Lung (tissue), 11 donors: ENCODE measurements at regions not wholly inside any gene's neighbourhood (a gene's known extent, or its start where the extent isn't known, plus 50 kb on each side); places are given as distances from the start of the nearest gene placed in this dataset.

Source experiments
- ATAC-seq: fragments of 200-7000 bp; cut with Tn5 transposase; one replicate; pipeline ENCODE4 v1.9.1; 2020; ENCODE audit warnings: moderate number of reproducible peaks; ENCODE audit not compliant: insufficient read depth, low FRiP score
- DNase-seq, 3 donors: peaks; one replicate each; pipeline ENCODE4 v3.0.0-alpha.2; 2013 to 2017
- H3K27ac ChIP-seq, 2 donors: one replicate each; pipeline ENCODE4 v1.5.1; 2013; ENCODE audit warnings: mild to moderate bottlenecking in 2 of 2, moderate library complexity in 2 of 2, control low read depth in 1 of 2, inconsistent platforms in 1 of 2, low read depth in 1 of 2, low read length in 1 of 2
- H3K27me3 ChIP-seq, 3 donors: one replicate each; pipeline ENCODE4 v1.5.1; 2013; ENCODE audit warnings: low read length in 2 of 3; ENCODE audit not compliant: control insufficient read depth in 3 of 3, insufficient read depth in 3 of 3
- H3K36me3 ChIP-seq, 4 donors: one replicate each; pipeline ENCODE4 v1.5.1; 2013; ENCODE audit warnings: low read length in 4 of 4, mild to moderate bottlenecking in 1 of 4, moderate library complexity in 1 of 4; ENCODE audit not compliant: control insufficient read depth in 4 of 4, insufficient read depth in 4 of 4
- H3K4me1 ChIP-seq, 5 donors: one replicate each; pipeline ENCODE4 v1.5.1; 2013; ENCODE audit warnings: low read length in 5 of 5, mild to moderate bottlenecking in 2 of 5, moderate library complexity in 1 of 5; ENCODE audit not compliant: control insufficient read depth in 5 of 5, insufficient read depth in 5 of 5
- H3K4me3 ChIP-seq: one replicate; pipeline ENCODE4 v1.5.1; 2013; ENCODE audit warnings: mild to moderate bottlenecking, control low read depth, moderate library complexity
- H3K9ac ChIP-seq, 2 donors: one replicate each; pipeline ENCODE4 v1.5.1; 2013; ENCODE audit warnings: low read length in 2 of 2, control low read depth in 1 of 2; ENCODE audit not compliant: insufficient read depth in 1 of 2
- H3K9me3 ChIP-seq, 4 donors: one replicate each; pipeline ENCODE4 v1.5.1; 2013; ENCODE audit warnings: low read length in 3 of 4, mild to moderate bottlenecking in 1 of 4, moderate library complexity in 1 of 4; ENCODE audit not compliant: control insufficient read depth in 4 of 4, insufficient read depth in 3 of 4
- WGBS, 2 donors: extraction: QIAGEN DNeasy Blood & Tissue Kit; methylation state at CpG; one replicate each; pipeline ENCODE4 v1.1.7; 2013; 5-methylcytosine and 5-hydroxymethylcytosine counted together
- TF ChIP-seq, protein P1 (sequence below): IDR thresholded peaks from 2 replicates; pipeline ENCODE4 v1.5.1; 2012; ENCODE audit warnings: mild to moderate bottlenecking; ENCODE audit errors: control extremely low read depth, extremely low read depth
- donor health status: control.
- donor health status: control.
- donor health status: Bipolar disorder and iron deficiency.
- donor health status: healthy.
- donor health status: DM: yes; HTN: yes; CAD: no.

DNA sequence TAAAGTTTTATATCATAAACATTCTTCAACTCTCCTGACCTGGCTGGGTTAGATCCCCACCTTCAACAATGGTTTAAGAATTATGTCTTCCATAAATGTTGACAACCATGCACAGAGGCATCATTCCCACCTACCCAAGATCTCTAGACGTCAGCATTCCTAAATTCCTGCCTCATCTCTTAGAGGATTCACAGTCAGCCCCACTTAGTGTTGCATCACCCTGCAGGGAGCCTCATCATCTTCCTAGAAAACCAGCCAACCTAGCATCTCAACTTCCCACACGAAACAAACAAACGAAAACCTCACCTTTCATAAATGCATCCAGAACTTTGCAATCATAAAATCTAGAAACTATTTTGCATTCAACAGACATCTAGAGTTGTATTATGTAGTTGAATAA, 816.1 kb upstream of the C9orf72 start:
- no peaks in the 10 kb centered on the region for H3K36me3 ChIP-seq
- WGBS, 2 donors = 77 to 82% methylated on average over 3 of the region's 3 CpGs
- H3K4me1 ChIP-seq = no peaks in the 10 kb centered on the region
- H3K9ac ChIP-seq = no peak overlapping the region
- H3K4me3 ChIP-seq = no peak overlapping the region
- no peaks in the 10 kb centered on the region for H3K27me3 ChIP-seq
- no peaks in the 10 kb centered on the region for H3K9me3 ChIP-seq
- TF ChIP-seq, protein P1, sequence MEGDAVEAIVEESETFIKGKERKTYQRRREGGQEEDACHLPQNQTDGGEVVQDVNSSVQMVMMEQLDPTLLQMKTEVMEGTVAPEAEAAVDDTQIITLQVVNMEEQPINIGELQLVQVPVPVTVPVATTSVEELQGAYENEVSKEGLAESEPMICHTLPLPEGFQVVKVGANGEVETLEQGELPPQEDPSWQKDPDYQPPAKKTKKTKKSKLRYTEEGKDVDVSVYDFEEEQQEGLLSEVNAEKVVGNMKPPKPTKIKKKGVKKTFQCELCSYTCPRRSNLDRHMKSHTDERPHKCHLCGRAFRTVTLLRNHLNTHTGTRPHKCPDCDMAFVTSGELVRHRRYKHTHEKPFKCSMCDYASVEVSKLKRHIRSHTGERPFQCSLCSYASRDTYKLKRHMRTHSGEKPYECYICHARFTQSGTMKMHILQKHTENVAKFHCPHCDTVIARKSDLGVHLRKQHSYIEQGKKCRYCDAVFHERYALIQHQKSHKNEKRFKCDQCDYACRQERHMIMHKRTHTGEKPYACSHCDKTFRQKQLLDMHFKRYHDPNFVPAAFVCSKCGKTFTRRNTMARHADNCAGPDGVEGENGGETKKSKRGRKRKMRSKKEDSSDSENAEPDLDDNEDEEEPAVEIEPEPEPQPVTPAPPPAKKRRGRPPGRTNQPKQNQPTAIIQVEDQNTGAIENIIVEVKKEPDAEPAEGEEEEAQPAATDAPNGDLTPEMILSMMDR = no peak
- no peak overlapping the region for H3K27ac ChIP-seq
- DNase-seq = no peak
- no peak for ATAC-seq

DNA sequence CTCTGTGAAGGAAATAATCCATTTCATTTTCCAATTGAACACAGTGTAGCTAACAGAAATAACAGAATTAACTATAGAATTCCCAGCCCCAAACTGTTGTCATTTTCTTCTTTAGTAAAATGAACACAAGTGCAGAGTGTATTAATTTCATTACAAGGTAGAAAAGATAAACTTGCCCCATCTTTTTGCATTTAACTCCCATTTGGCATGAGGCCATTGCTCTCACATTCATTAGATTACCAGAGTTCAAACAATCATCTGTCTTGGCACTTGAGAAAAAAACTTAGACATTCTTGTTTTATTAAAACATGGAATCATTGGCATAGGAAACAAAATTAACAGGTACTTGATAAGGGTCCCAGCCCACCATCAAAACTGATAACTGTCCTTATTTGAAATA, 821.5 kb upstream of the C9orf72 start:
- TF ChIP-seq, protein P1 = no peak
- no peaks in the 10 kb centered on the region for H3K27me3 ChIP-seq
- no peaks in the 10 kb centered on the region for H3K9me3 ChIP-seq
- DNase-seq (no peak), ATAC-seq (no peak)
- no peaks in the 10 kb centered on the region for H3K36me3 ChIP-seq
- no peak overlapping the region for H3K4me3 ChIP-seq
- H3K27ac ChIP-seq = no peak overlapping the region
- H3K4me1 ChIP-seq = no peaks in the 10 kb centered on the region
- H3K9ac ChIP-seq = no peak overlapping the region

DNA sequence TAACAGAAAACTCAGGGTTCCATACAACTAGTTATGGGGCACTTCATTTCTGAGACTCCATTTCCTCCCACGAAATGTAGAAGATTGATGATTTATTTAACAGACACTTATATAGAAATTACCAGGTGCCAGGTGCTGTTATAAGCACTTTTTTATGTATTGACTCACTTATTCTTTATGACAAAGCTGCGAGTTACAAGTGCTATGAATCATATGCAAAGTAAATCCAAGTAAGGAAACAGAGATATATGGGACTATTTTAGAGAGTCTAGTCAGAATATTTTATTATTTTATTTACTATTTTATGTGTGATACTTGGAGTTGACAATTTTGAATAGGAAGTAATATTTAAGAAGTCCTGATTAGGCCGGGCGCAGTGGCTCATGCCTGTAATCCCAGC, 822.8 kb upstream of the C9orf72 start:
- Histone ChIP-seq H3K4me3 (no peak overlapping the region), H3K27me3 (no peaks in the 10 kb centered on the region), H3K9me3 (no peaks in the 10 kb centered on the region), H3K9ac (no peak overlapping the region), H3K27ac (no peak overlapping the region), H3K36me3 (no peaks in the 10 kb centered on the region), H3K4me1 (no peaks in the 10 kb centered on the region)
- TF ChIP-seq, protein P1 = no peak
- WGBS, 2 donors = 70 to 84% methylated on average over 4 of the region's 4 CpGs
- no peak for ATAC-seq
- no peak for DNase-seq

DNA sequence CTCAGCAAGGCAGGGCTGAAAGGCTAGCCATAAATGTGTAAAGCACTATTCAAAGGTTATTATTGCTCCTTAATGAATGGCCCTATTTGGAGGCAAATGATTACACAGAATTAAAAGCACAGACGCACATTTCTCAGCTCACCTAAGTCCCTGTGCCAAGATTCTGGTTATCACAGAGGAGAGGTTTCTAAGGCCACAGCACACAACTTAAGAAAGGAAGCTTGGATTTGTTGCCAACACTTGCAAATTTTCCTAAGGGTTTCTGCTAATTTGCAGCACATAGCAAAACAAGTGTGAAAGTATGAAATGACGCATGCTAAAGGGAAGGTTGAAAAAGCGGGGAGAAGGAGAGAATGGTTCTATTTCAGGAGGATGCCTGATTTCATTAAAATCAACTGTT, 834.1 kb upstream of the C9orf72 start:
- ATAC-seq (no peak), DNase-seq (peak in 1 of 3 donors; percentile 4)
- peaks cover 0 to 3% (median 0%) of the 10 kb centered on the region in 5 donors for H3K4me1 ChIP-seq
- TF ChIP-seq, protein P1 = no peak
- no peak overlapping the region for H3K9ac ChIP-seq
- WGBS, 2 donors = 73 to 81% methylated on average over 3 of the region's 3 CpGs
- H3K4me3 ChIP-seq = no peak overlapping the region
- no peaks in the 10 kb centered on the region for H3K9me3 ChIP-seq
- H3K36me3 ChIP-seq = no peaks in the 10 kb centered on the region
- no peak overlapping the region for H3K27ac ChIP-seq
- H3K27me3 ChIP-seq = no peaks in the 10 kb centered on the region
